GM20431 (cell line): ENCODE measurements at regions not wholly inside any gene's neighbourhood (a gene's known extent, or its start where the extent isn't known, plus 50 kb on each side); places are given as distances from the start of the nearest gene placed in this dataset.

Source experiments
- in situ Hi-C: fragments of 300-500 bp; cut with MseI, MboI; formaldehyde crosslinking; loops from one replicate; pipeline ENCODE4 v1.15.0; 2020; ENCODE audit warnings: low sequenced_read_pairs; ENCODE audit not compliant: unreplicated experiment

DNA sequence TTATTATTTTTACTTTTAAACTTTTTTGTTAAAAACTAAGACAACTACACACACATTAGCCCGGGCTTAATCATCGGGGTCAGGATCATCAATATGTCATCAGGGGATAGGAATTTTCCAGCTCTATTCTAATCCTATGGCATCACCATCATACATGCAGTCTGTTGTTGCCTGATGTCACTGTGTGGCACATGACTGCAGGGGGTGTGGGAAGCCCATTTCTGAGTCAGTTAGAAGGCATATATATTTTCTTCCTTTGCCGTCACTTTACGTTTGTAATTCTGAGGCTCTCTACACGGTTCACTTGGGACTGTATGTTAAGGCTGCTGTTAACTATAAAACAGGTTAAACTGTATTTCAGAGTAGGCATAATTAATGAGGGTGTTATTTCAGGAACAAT, 144.4 kb upstream of the ITGA6 start:
- in situ Hi-C loops = no loop called here

DNA sequence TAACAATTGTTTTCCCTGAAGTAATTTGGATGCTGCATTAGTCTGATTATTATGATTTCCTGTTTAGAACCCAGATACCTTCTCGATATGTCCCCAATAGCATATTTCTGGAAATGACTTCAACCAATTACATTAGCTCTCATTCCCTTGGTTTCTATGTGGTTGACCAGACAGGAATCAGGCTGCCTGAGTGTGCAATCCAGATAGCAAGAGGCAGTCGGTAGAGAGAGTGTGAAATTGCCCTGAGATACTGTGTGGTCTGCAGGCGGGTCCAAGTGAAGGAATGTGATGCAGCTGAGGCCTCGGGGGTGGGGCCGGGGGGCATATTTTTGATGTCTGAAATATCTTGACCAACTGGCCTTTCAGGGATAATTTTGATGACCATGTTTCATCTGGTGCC, 143.9 kb upstream of the ITGA6 start:
- in situ Hi-C loops = no loop called here

GRCh38 chr2:172284209-172284608, 143.2 kb upstream of the ITGA6 start:
- in situ Hi-C loops = no loop called here

DNA sequence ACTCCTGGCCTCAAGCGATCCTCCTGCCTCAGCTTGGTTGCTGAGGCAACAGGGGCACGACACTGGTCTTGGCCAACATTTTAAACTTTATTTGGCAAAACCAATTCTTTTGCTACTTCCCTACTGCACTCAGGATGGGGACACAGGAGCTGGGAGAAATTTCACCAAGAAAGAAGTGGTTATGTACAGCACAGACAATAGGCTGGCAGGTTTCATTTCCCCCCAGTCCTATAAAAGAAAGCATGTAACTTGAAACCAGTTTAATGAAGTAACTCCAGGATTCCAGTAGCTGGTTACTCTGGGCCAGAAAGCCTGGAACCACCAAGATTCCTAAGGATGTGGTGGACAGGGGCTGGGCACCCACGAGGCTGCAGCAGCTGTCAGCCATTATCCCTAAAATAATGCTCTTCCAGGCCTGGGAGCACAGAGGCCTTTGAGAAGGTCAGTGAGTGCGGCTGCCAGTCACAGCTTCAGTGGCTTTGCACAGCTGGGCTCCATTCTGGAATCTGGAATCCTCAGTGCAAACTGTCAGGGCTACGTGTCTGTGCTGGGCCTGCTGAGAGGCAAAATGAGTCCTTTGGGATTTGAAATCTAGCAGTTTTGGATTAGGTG, 142.3 kb upstream of the ITGA6 start:
- in situ Hi-C loops = no loop called here

GRCh38 chr2:172285760-172286159, 141.6 kb upstream of the ITGA6 start:
- in situ Hi-C loops = no loop called here

DNA sequence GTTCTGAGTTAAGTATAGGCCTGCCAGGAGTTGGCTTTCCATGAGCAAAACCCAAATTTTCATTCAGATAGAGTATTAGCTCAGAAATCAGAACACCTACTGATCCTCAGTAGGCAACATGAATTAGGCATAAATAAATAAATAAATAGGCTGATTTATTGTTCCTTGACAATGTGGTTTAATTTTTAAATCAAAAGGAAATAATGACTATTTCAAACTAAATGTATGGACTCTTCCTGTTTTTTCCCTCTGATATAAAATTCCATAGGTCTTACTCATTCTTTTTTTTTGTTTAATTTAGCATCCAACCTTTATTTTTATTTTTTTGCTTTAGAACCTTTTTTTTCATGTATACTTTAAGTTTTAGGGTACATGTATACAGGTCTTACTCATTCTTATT, 140.2 kb upstream of the ITGA6 start:
- in situ Hi-C loops = no loop called here

DNA sequence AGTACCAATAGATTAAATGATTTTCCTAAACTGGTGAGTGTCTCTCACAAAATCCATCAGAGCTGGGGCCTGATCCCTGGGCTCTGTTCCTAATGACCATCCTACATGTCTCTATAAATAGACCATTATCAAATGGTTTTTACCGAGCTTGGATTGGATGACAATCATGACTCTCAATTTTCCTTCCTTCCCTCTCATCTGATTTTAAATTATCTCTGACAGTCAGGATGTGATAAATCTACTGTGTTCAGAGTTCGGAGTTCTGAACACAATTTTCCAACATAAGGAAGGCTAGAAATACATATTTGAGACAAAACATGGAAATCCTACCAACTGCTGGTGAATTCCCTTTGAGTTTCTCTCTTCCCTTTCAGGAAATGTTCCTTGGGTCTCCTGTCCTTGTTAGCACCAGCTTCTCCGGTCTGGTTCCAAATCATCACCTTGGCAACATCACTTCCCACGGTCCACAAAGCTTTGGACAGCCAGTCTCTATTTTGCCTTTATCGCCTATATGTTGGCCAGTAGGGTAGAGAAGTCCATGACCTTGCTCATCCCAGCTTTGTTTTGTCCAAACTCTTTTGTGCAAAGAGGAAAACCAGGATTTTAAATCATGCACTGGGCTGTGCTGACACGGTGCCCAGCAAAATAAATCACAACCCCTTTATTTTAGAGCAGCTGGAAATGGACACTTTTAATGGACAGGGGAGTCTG, 139.6 kb upstream of the ITGA6 start:
- in situ Hi-C loops = no loop called here

- in situ Hi-C loops = no loop called here
Observed at GRCh38 chr2:172288603-172289002, 138.8 kb upstream of the ITGA6 start.

- in situ Hi-C loops = no loop called here
Observed at GRCh38 chr2:172293952-172294351, 133.4 kb upstream of the ITGA6 start.

- in situ Hi-C loops = no loop called here
Observed at GRCh38 chr2:172294983-172295382, 132.4 kb upstream of the ITGA6 start.

GRCh38 chr2:172295677-172296076, 131.7 kb upstream of the ITGA6 start:
- in situ Hi-C loops = no loop called here

DNA sequence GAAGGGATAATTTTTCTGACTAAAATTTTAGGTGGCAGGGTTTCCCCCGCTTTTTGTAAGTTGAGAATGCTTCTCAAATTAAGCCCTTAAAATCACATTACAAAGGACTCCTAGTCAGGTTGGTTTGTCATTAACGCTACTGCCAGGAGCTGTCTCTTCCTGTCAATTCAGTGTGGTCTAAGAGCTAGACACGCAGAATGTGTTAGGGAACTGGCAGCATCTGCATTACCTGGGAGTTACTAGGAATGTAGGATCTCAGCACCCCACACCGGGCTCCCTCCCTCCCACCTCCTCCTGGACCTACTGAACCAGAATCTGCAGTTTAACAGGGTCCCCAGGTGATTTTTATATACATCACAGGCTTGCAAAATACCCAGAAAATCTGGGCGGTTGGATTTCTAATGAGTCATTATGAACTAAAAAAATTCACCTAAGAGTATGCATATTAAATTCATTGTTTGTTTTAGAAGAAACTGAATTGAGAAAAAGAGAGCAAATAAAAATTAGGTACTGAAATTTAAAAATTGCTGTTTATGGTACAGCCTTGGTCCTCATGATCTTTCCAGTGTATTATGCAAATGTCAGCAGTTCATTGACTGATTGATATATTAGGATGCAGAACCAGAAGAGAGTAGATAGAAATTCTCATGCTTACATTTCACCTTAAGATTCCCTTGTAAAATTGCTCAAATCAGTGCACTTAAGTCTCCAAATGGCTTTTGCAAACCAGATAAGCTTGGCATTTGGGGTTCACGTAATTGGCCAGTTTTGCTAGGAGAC, 130.9 kb upstream of the ITGA6 start:
- in situ Hi-C loops = no loop called here

DNA sequence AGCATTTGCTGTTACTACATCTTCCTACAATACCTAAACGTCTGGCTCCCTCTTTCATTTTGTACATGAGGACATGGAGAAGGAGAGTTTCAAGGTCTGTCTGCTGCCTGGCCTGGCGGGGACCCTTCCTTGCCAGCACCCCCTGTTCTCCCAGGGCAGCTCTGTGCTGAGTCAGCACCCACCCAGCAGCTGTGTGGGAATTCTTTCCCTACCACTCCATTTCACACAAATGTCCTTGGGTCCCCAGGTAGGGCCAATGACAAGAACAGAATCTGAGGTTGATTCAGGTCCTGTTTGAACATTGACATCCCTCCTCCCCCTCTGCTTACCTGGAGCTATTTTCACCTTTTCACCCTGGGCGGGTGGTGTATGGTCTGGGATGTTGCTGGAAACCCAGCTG, 129.9 kb upstream of the ITGA6 start:
- in situ Hi-C loops = no loop called here

GRCh38 chr2:172297950-172298349, 129.4 kb upstream of the ITGA6 start:
- in situ Hi-C loops = no loop called here

DNA sequence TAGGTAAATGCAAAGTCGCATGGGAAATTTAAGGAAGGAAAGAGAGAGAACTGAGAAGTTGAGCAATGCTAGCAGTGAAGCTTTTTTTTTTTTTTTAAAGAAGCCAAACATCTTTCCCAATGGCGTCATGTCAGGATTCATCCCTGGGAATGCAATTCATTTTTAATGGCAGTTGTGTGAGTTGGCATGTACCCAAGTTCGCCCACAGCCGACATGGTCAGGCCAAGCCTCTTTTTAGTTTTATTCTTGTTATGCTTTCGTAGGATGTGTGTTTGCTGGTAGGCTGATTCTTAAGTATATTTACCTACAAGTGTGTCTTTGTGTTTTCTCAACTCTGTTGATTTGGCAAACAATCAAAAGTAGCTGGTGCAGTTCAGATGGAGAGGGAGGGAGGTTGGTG, 127.6 kb upstream of the ITGA6 start:
- in situ Hi-C loops = no loop called here

- in situ Hi-C loops = no loop called here
Observed at GRCh38 chr2:172300851-172301250, 126.5 kb upstream of the ITGA6 start.

- in situ Hi-C loops = no loop called here
Observed at GRCh38 chr2:172305066-172305465, 122.3 kb upstream of the ITGA6 start.

DNA sequence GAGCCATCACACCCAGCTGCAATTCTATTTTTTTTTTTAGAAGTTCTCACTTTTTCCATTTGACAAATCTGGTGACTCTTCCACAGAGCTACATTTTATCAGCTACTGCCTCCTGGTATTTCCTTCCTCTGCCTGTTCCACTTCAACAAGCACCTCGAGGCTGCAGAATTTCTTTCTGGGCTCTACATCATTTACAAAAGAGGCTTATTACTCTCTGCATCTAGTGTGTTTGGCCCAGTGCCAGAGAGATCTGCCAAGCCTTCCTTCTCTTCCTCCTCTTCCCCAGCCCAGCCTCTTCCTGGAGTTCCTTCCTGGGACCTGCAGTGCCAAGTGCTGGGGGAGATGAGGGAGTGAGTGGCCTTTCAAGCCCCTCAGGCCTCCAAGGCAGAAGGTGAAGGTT, 119.6 kb upstream of the ITGA6 start:
- in situ Hi-C loops = no loop called here

DNA sequence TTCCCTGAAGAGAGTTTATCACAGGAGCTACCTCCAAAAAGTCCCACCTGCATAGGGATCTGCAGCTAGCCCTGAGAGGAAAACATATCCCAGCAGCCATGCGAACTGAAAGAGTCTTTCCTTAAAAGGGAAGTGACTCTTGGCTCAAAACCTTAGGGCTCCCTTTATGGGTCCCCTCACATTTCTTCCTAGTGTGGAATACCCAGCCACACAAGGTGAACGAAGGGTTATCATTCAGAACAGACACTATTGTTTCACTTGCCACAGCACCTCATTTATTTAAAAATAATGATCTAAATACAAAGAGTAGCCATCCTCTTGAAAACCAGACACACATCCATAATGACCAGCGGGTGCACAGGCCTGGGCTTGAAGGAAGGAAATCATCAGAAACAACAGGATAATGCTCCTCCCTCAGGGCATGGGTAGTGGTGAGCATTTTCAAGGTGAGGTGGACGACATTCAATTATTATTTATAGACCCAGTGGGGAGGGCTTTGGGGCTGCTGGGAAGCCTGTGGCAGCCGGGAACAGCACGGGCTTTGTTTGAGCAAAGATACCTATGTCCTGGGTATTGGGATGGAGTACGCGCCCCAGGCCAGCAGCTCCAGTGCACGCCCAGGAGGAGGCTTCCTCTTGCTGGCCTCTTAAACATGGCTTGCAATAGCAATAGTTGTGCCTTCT, 119.0 kb upstream of the ITGA6 start:
- in situ Hi-C loops = no loop called here

- in situ Hi-C loops = no loop called here
Observed at GRCh38 chr2:172311921-172312345, 115.5 kb upstream of the ITGA6 start.
